Mammary epithelial cell (primary cell): ENCODE measurements at regions not wholly inside any gene's neighbourhood (a gene's known extent, or its start where the extent isn't known, plus 50 kb on each side); places are given as distances from the start of the nearest gene placed in this dataset.

ENCODE experiments used
- CTCF ChIP-seq, 2 donors: IDR thresholded peaks in 1 of 2; conservative IDR thresholded peaks in 1 of 2; 2 replicates each; pipeline ENCODE4 v1.5.1; 2011 to 2012; ENCODE audit warnings: inconsistent platforms in 2 of 2, low read length in 2 of 2, mild to moderate bottlenecking in 2 of 2, control low read depth in 1 of 2, low read depth in 1 of 2; ENCODE audit not compliant: insufficient read depth in 1 of 2; ENCODE audit errors: extremely low read depth in 1 of 2
- EZH2 ChIP-seq: IDR thresholded peaks from 2 replicates; pipeline ENCODE4 v1.6.1; 2012; ENCODE audit warnings: low read length, inconsistent platforms, borderline replicate concordance

GRCh38 chr1:95496307-95496706 lies 262.3 kb downstream of the RWDD3 start:
- TF ChIP-seq CTCF (conservative IDR thresholded peaks at IDR 0.05 in 1 of 2, IDR thresholded peaks at IDR 0.05 in 1 of 2; ENCODE audit: extremely low read depth in 1 of 2, insufficient read depth in 1 of 2, low read depth in 1 of 2, low read length in 2 of 2), result no peak
- TF ChIP-seq EZH2, result no peak
